RWPE1 (cell line): ENCODE measurements at regions not wholly inside any gene's neighbourhood (a gene's known extent, or its start where the extent isn't known, plus 50 kb on each side); places are given as distances from the start of the nearest gene placed in this dataset.

Experiments used
- CTCF ChIA-PET: fragments of 350-600 bp; sonication (Branson Sonifier 250); formaldehyde crosslinking; extraction: SDS; loops from one replicate; lab custom pipeline; 2021; lab: Yijun Ruan, JAX
- POLR2A ChIA-PET: fragments of 400-600 bp; formaldehyde crosslinking; extraction: SDS; loops from one replicate; lab custom pipeline; 2020; ENCODE audit warnings: antibody characterized with exemption; ENCODE audit not compliant: low non-redundant PET; lab: Yijun Ruan, JAX
- DNase-seq: peaks from one replicate; pipeline ENCODE4 v3.0.0; 2012; ENCODE audit warnings: low spot score
- H3K27ac ChIP-seq: fragments of 450-650 bp; 2 replicates; pipeline ENCODE4 v1.5.1; 2017
- CTCF ChIP-seq: fragments of 450-650 bp; conservative IDR thresholded peaks from 2 replicates; pipeline ENCODE4 v1.5.1; 2017; ENCODE audit warnings: low read depth, mild to moderate bottlenecking

- TF ChIP-seq CTCF: no peak
- ChIA-PET CTCF (no interaction called here), POLR2A (no interaction called here)
- no peak overlapping the region for H3K27ac ChIP-seq
- peak; percentile 60 for DNase-seq
Measured at GRCh38 chr2:228417526-228417925, 236.0 kb upstream of the SPHKAP start.

- ChIA-PET CTCF (interaction anchor here (0.6 kb wide), 1 partner anchor 306 kb away, joined by 3 read pairs; no protein-coding TSS in a partner anchor), POLR2A (no interaction called here)
- DNase-seq: no peak
- no peak overlapping the region for H3K27ac ChIP-seq
- no peak for TF ChIP-seq CTCF
Measured at GRCh38 chr2:228410061-228410460, 228.6 kb upstream of the SPHKAP start.

- no peak overlapping the region for H3K27ac ChIP-seq
- no peak for TF ChIP-seq CTCF
- POLR2A ChIA-PET: no interaction called here
- DNase-seq: no peak
- CTCF ChIA-PET: no interaction called here
Measured at GRCh38 chr2:228409493-228409892, 228.0 kb upstream of the SPHKAP start.

- H3K27ac ChIP-seq: no peak overlapping the region
- no peak for DNase-seq
- no peak for TF ChIP-seq CTCF
- ChIA-PET CTCF (no interaction called here), POLR2A (no interaction called here)
Measured at GRCh38 chr2:228408529-228409227, 227.2 kb upstream of the SPHKAP start.

GRCh38 chr2:228407821-228408220 is 226.3 kb upstream of the SPHKAP start:
- ChIA-PET POLR2A (no interaction called here), CTCF (no interaction called here)
- DNase-seq: no peak
- H3K27ac ChIP-seq: no peak overlapping the region
- no peak for TF ChIP-seq CTCF

- H3K27ac ChIP-seq: no peak overlapping the region
- ChIA-PET POLR2A (no interaction called here), CTCF (no interaction called here)
- TF ChIP-seq CTCF: no peak
- DNase-seq: no peak
Measured at GRCh38 chr2:228401065-228401912, 219.8 kb upstream of the SPHKAP start.
